ENCODE measurements at regions not wholly inside any gene's neighbourhood (a gene's known extent, or its start where the extent isn't known, plus 50 kb on each side); places are given as distances from the start of the nearest gene placed in this dataset.

DNA sequence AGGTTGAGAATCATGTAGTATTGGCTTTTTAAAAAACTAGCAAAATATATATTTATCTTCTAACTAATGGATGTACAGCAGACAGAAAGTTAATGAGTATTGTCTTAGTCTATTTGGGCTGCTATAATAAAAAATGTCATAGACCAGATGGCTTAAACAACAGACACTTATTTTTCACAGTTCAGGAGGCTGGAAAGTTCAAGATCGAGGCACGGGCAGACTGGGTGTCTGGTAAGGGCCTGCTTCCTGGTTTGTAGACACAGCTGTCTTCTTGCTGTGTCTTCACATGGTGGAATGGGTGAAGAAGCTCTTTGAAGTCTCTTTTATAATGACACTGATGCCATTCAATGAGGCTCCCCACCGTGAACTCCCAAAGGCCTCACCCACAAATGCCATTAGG lies 70.1 kb upstream of the KRR1 start:
- H3K27ac Mint-ChIP-seq, result no peak overlapping the region
- H3K4me3 Mint-ChIP-seq, result no peak overlapping the region
- no peaks in the 10 kb centered on the region for H3K36me3 Mint-ChIP-seq (ENCODE audit: low read depth)
- intact Hi-C loops (cut with micrococcal nuclease), result no loop called here
- no peaks in the 10 kb centered on the region for H3K9me3 Mint-ChIP-seq
- CTCF ChIA-PET, result no interaction called here
- DNase-seq, result no peak
- H3K4me1 Mint-ChIP-seq (ENCODE audit: low read depth), result no peaks in the 10 kb centered on the region
- H3K27me3 Mint-ChIP-seq (ENCODE audit: low read depth), result peaks cover 5% of the 10 kb centered on the region

GRCh38 chr12:75579552-75579951 lies 68.1 kb upstream of the KRR1 start:
- no peak overlapping the region for H3K27ac Mint-ChIP-seq
- no peaks in the 10 kb centered on the region for H3K9me3 Mint-ChIP-seq
- H3K4me3 Mint-ChIP-seq, result no peak overlapping the region
- no peaks in the 10 kb centered on the region for H3K36me3 Mint-ChIP-seq (ENCODE audit: low read depth)
- DNase-seq, result no peak
- no peaks in the 10 kb centered on the region for H3K4me1 Mint-ChIP-seq (ENCODE audit: low read depth)
- intact Hi-C loops (cut with micrococcal nuclease), result loop anchor here (5.0 kb wide), 1 partner anchor 458 kb away; no protein-coding TSS in a partner anchor
- CTCF ChIA-PET, result no interaction called here
- H3K27me3 Mint-ChIP-seq (ENCODE audit: low read depth), result peaks cover 3% of the 10 kb centered on the region

- no peaks in the 10 kb centered on the region for H3K4me1 Mint-ChIP-seq (ENCODE audit: low read depth)
- no peak overlapping the region for H3K4me3 Mint-ChIP-seq
- H3K36me3 Mint-ChIP-seq (ENCODE audit: low read depth), result no peaks in the 10 kb centered on the region
- no peaks in the 10 kb centered on the region for H3K9me3 Mint-ChIP-seq
- CTCF ChIA-PET, result interaction anchor here (0.7 to 0.8 kb wide), 2 partner anchors 118 to 461 kb away, joined by 3 read pairs; no protein-coding TSS in a partner anchor
- no peak for DNase-seq
- peaks cover 3% of the 10 kb centered on the region for H3K27me3 Mint-ChIP-seq (ENCODE audit: low read depth)
- intact Hi-C loops (cut with micrococcal nuclease), result loop anchor here (5.0 kb wide), 1 partner anchor 459 kb away; no protein-coding TSS in a partner anchor
- no peak overlapping the region for H3K27ac Mint-ChIP-seq
These were observed 67.1 kb upstream of the KRR1 start for GRCh38 chr12:75578546-75578945.

- Mint-ChIP-seq H3K4me3 (no peak overlapping the region), H3K27me3 (ENCODE audit: low read depth) (peaks cover 3% of the 10 kb centered on the region), H3K9me3 (no peaks in the 10 kb centered on the region), H3K36me3 (ENCODE audit: low read depth) (no peaks in the 10 kb centered on the region), H3K27ac (no peak overlapping the region), H3K4me1 (ENCODE audit: low read depth) (no peaks in the 10 kb centered on the region)
- DNase-seq, result no peak
- CTCF ChIA-PET, result interaction anchor here (0.7 to 0.8 kb wide), 2 partner anchors 117 to 461 kb away, joined by 3 read pairs; no protein-coding TSS in a partner anchor
- intact Hi-C loops (cut with micrococcal nuclease), result loop anchor here (5.0 kb wide), 1 partner anchor 459 kb away; no protein-coding TSS in a partner anchor
These were observed 66.4 kb upstream of the KRR1 start for GRCh38 chr12:75577812-75578211.

GRCh38 chr12:75571656-75572205 lies 60.3 kb upstream of the KRR1 start:
- Mint-ChIP-seq H3K4me1 (ENCODE audit: low read depth) (no peaks in the 10 kb centered on the region), H3K9me3 (no peaks in the 10 kb centered on the region), H3K36me3 (ENCODE audit: low read depth) (no peaks in the 10 kb centered on the region), H3K4me3 (no peak overlapping the region), H3K27ac (no peak overlapping the region), H3K27me3 (ENCODE audit: low read depth) (peaks cover 4% of the 10 kb centered on the region)
- no peak for DNase-seq
- CTCF ChIA-PET, result no interaction called here
- intact Hi-C loops (cut with micrococcal nuclease), result no loop called here

GRCh38 chr12:75571204-75571603 lies 59.8 kb upstream of the KRR1 start:
- Mint-ChIP-seq H3K4me1 (ENCODE audit: low read depth) (no peaks in the 10 kb centered on the region), H3K27me3 (ENCODE audit: low read depth) (peaks cover 4% of the 10 kb centered on the region), H3K4me3 (no peak overlapping the region), H3K27ac (no peak overlapping the region), H3K9me3 (no peaks in the 10 kb centered on the region), H3K36me3 (ENCODE audit: low read depth) (no peaks in the 10 kb centered on the region)
- CTCF ChIA-PET, result no interaction called here
- intact Hi-C loops (cut with micrococcal nuclease), result no loop called here
- no peak for DNase-seq

GRCh38 chr12:75568801-75569200 lies 57.4 kb upstream of the KRR1 start:
- DNase-seq, result no peak
- CTCF ChIA-PET, result interaction anchor here (0.7 kb wide), 1 partner anchor 178 kb away, joined by 4 read pairs; no protein-coding TSS in a partner anchor
- no peak overlapping the region for H3K4me3 Mint-ChIP-seq
- no peaks in the 10 kb centered on the region for H3K4me1 Mint-ChIP-seq (ENCODE audit: low read depth)
- H3K27me3 Mint-ChIP-seq (ENCODE audit: low read depth), result peaks cover 4% of the 10 kb centered on the region
- H3K9me3 Mint-ChIP-seq, result no peaks in the 10 kb centered on the region
- H3K27ac Mint-ChIP-seq, result no peak overlapping the region
- intact Hi-C loops (cut with micrococcal nuclease), result no loop called here
- H3K36me3 Mint-ChIP-seq (ENCODE audit: low read depth), result no peaks in the 10 kb centered on the region

- CTCF ChIA-PET, result interaction anchor here (0.7 to 1.0 kb wide), 2 partner anchors 26 to 179 kb away, joined by 3 to 4 read pairs; no protein-coding TSS in a partner anchor
- no peaks in the 10 kb centered on the region for H3K36me3 Mint-ChIP-seq (ENCODE audit: low read depth)
These were observed 57.0 kb upstream of the KRR1 start for GRCh38 chr12:75568393-75568792.

GRCh38 chr12:75565795-75566194 lies 54.4 kb upstream of the KRR1 start:
- no peaks in the 10 kb centered on the region for H3K36me3 Mint-ChIP-seq (ENCODE audit: low read depth)
- no peak overlapping the region for H3K27ac Mint-ChIP-seq
- no peak overlapping the region for H3K4me3 Mint-ChIP-seq
- DNase-seq, result no peak
- H3K27me3 Mint-ChIP-seq (ENCODE audit: low read depth), result peaks cover 15% of the 10 kb centered on the region
- CTCF ChIA-PET, result no interaction called here
- H3K4me1 Mint-ChIP-seq (ENCODE audit: low read depth), result no peaks in the 10 kb centered on the region
- no peaks in the 10 kb centered on the region for H3K9me3 Mint-ChIP-seq
- intact Hi-C loops (cut with micrococcal nuclease), result no loop called here

More at GRCh38 chr12:75568393-75568792, 57.0 kb upstream of the KRR1 start:
- Mint-ChIP-seq H3K4me3 (no peak overlapping the region), H3K4me1 (ENCODE audit: low read depth) (no peaks in the 10 kb centered on the region), H3K27me3 (ENCODE audit: low read depth) (peaks cover 4% of the 10 kb centered on the region), H3K27ac (no peak overlapping the region), H3K9me3 (no peaks in the 10 kb centered on the region)
- intact Hi-C loops (cut with micrococcal nuclease), result no loop called here
- no peak for DNase-seq

DNA sequence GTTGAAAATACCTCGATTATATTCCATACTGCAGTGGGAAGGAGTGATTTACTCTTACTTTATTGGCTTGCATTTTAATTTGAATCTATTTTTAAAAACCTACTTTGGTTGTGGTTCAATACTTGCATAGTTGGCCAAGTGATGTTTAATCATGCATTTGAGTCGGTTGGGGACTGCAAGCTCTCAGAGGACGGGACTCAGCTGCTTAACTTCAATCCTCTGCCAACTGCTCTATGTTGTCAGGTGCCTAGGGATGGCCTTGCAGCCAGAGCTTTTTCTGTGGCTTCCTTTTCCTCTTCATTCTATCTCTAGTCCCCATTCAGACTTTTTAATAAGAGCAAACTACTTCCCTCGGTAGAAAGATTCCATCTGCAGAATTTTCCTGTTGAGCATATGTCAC lies 53.4 kb upstream of the KRR1 start:
- no peaks in the 10 kb centered on the region for H3K36me3 Mint-ChIP-seq (ENCODE audit: low read depth)
- intact Hi-C loops (cut with micrococcal nuclease), result no loop called here
- CTCF ChIA-PET, result interaction anchor here (0.6 to 1.3 kb wide), 2 partner anchors 38 to 1256 kb away, joined by 3 to 4 read pairs; no protein-coding TSS in a partner anchor
- H3K27ac Mint-ChIP-seq, result no peak overlapping the region
- no peak overlapping the region for H3K4me3 Mint-ChIP-seq
- no peaks in the 10 kb centered on the region for H3K4me1 Mint-ChIP-seq (ENCODE audit: low read depth)
- no peak for DNase-seq
- peaks cover 15% of the 10 kb centered on the region for H3K27me3 Mint-ChIP-seq (ENCODE audit: low read depth)
- no peaks in the 10 kb centered on the region for H3K9me3 Mint-ChIP-seq

DNA sequence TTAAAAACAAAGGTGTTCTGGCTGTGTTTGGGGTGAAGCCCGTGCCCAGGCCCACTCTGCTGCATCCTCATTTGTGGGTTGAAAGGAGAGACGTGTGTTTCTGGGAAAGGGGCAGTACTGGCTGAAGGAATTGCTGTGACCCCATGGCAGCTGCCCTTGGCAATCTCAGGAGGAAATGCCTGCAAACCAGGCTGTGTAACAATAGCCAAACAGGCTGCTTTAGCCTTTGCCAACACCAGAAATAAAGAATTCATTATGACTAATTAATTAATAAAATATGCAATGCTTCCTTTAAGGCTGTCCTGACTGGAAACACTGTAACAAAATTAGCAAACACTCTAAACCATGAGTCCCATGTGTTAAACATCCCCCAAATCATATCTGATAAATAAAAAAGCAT lies 53.0 kb upstream of the KRR1 start:
- no peaks in the 10 kb centered on the region for H3K36me3 Mint-ChIP-seq (ENCODE audit: low read depth)
- H3K9me3 Mint-ChIP-seq, result no peaks in the 10 kb centered on the region
- DNase-seq, result no peak
- intact Hi-C loops (cut with micrococcal nuclease), result no loop called here
- H3K4me1 Mint-ChIP-seq (ENCODE audit: low read depth), result no peaks in the 10 kb centered on the region
- H3K4me3 Mint-ChIP-seq, result no peak overlapping the region
- peaks cover 15% of the 10 kb centered on the region for H3K27me3 Mint-ChIP-seq (ENCODE audit: low read depth)
- no peak overlapping the region for H3K27ac Mint-ChIP-seq
- CTCF ChIA-PET, result interaction anchor here (0.6 to 1.3 kb wide), 2 partner anchors 37 to 1256 kb away, joined by 3 to 4 read pairs; no protein-coding TSS in a partner anchor

- no peaks in the 10 kb centered on the region for H3K9me3 Mint-ChIP-seq
- H3K27ac Mint-ChIP-seq, result no peak overlapping the region
- CTCF ChIA-PET, result interaction anchor here (1.4 kb wide), 1 partner anchor 17 kb away, joined by 3 read pairs; no protein-coding TSS in a partner anchor
- peaks cover 15% of the 10 kb centered on the region for H3K27me3 Mint-ChIP-seq (ENCODE audit: low read depth)
- H3K36me3 Mint-ChIP-seq (ENCODE audit: low read depth), result no peaks in the 10 kb centered on the region
- no peak for DNase-seq
- intact Hi-C loops (cut with micrococcal nuclease), result no loop called here
- H3K4me1 Mint-ChIP-seq (ENCODE audit: low read depth), result no peaks in the 10 kb centered on the region
- H3K4me3 Mint-ChIP-seq, result no peak overlapping the region
These were observed 51.9 kb upstream of the KRR1 start for GRCh38 chr12:75563351-75563750.

GRCh38 chr12:75561921-75562320 lies 50.5 kb upstream of the KRR1 start:
- H3K27ac Mint-ChIP-seq, result no peak overlapping the region
- CTCF ChIA-PET, result interaction anchor here (0.6 to 1.4 kb wide), 3 partner anchors 15 to 506 kb away, joined by 3 to 5 read pairs (median 3); no protein-coding TSS in a partner anchor

More at GRCh38 chr12:75561921-75562320, 50.5 kb upstream of the KRR1 start:
- Mint-ChIP-seq H3K27me3 (ENCODE audit: low read depth) (peaks cover 13% of the 10 kb centered on the region), H3K36me3 (ENCODE audit: low read depth) (no peaks in the 10 kb centered on the region), H3K4me3 (no peak overlapping the region), H3K4me1 (ENCODE audit: low read depth) (no peaks in the 10 kb centered on the region), H3K9me3 (no peaks in the 10 kb centered on the region)
- no peak for DNase-seq
- intact Hi-C loops (cut with micrococcal nuclease), result no loop called here
